Sigmoid colon (tissue), 6 donors: ENCODE measurements at regions not wholly inside any gene's neighbourhood (a gene's known extent, or its start where the extent isn't known, plus 50 kb on each side); places are given as distances from the start of the nearest gene placed in this dataset.

ENCODE experiments used
- DNase-seq: peaks from one replicate; pipeline ENCODE4 v3.0.0-alpha.2; 2019
- H3K27ac ChIP-seq, 4 donors: fragments of 200-600 bp; sonication (generic); one replicate each; pipeline ENCODE4 v1.5.1; 2016 to 2019; ENCODE audit warnings: mild to moderate bottlenecking in 1 of 4
- H3K27me3 ChIP-seq, 3 donors: fragments of 200-600 bp; sonication (generic); one replicate each; pipeline ENCODE4 v1.5.1; 2019; ENCODE audit warnings: mild to moderate bottlenecking in 1 of 3
- H3K36me3 ChIP-seq, 4 donors: fragments of 200-600 bp; sonication (generic); one replicate each; pipeline ENCODE4 v1.5.1; 2016 to 2019
- H3K4me1 ChIP-seq, 4 donors: fragments of 200-600 bp; sonication (generic); one replicate each; pipeline ENCODE4 v1.5.1; 2017 to 2019
- H3K4me3 ChIP-seq, 4 donors: fragments of 200-600 bp; sonication (generic); one replicate each; pipeline ENCODE4 v1.5.1; 2017 to 2019; ENCODE audit warnings: mild to moderate bottlenecking in 2 of 4, moderate library complexity in 1 of 4
- H3K9me3 ChIP-seq, 4 donors: fragments of 200-600 bp in 3 of 4; sonication (generic) in 3 of 4; one replicate each; pipeline versions ENCODE4 v1.5.1 to v1.6.1; 2013 to 2019
- EP300 ChIP-seq, 4 donors: sonication (generic); formaldehyde crosslinking; IDR thresholded peaks; one replicate each; pipeline ENCODE4 v1.6.1; 2017; ENCODE audit warnings: antibody characterized with exemption in 4 of 4
- POLR2A ChIP-seq, 2 donors: fragments of 450-650 bp; IDR thresholded peaks; one replicate each; pipeline ENCODE4 v1.6.1; 2016; ENCODE audit warnings: antibody characterized with exemption in 2 of 2, mild to moderate bottlenecking in 2 of 2, moderate library complexity in 2 of 2
- POLR2AphosphoS5 ChIP-seq, 4 donors: sonication (generic); formaldehyde crosslinking; IDR thresholded peaks; one replicate each; pipeline ENCODE4 v1.6.1; 2017; ENCODE audit warnings: antibody characterized with exemption in 4 of 4
- WGBS, 2 donors: extraction: QIAGEN DNeasy Blood & Tissue Kit; methylation state at CpG; one replicate each; pipeline ENCODE4 v1.1.7; 2013; 5-methylcytosine and 5-hydroxymethylcytosine counted together
- intact Hi-C: fragments of 100-400 bp; cut with DNase I; formaldehyde crosslinking; loops from one replicate; pipeline ENCODE4 v1.15.1; 2023
- TF ChIP-seq, protein P1 (sequence below), 4 experiments: fragments of 450-650 bp in 3 of 4; fragments of 200-600 bp in 1 of 4; IDR thresholded peaks; one replicate each; pipeline ENCODE4 v1.5.1; 2016 to 2019; ENCODE audit warnings: antibody characterized with exemption in 4 of 4, mild to moderate bottlenecking in 3 of 4, moderate library complexity in 2 of 4
- donor health status: healthy with polysubstance abuse.
- donor health status: healthy.

DNA sequence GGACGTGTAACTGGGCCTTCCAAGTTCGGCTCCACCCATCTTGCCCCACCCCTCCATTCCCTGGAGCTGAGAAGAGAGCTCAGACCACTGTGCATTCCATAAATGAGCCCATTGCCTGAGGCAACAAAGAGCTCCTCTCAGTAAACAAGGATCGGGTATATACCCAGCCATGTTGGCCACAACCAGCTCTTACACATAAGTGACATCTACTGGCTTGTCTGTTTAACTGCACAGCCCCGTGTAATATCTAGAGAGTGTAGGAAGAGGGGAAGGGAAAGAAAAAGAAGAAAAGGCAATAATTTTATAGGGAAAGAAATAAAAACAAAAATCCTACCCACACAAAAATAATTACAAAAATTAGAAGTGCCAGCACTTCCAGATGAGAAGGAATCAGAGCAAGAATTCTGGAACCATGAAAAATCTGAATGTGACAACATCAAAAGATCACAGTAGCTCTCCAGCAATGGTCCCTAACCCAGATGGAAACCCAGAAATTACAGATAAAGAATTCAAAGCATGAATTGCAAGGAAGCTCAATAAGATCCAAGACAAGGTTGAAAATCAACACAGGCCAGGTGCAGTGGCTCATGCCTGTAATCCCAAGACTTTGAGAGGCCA is 308.1 kb downstream of the RPAP3 start:
- H3K4me1 ChIP-seq = peaks cover 0 to 23% (median 18%) of the 10 kb centered on the region in 4 donors
- intact Hi-C loops = loop anchor here (2.0 kb wide), 1 partner anchor 365 kb away; no protein-coding TSS in a partner anchor

DNA sequence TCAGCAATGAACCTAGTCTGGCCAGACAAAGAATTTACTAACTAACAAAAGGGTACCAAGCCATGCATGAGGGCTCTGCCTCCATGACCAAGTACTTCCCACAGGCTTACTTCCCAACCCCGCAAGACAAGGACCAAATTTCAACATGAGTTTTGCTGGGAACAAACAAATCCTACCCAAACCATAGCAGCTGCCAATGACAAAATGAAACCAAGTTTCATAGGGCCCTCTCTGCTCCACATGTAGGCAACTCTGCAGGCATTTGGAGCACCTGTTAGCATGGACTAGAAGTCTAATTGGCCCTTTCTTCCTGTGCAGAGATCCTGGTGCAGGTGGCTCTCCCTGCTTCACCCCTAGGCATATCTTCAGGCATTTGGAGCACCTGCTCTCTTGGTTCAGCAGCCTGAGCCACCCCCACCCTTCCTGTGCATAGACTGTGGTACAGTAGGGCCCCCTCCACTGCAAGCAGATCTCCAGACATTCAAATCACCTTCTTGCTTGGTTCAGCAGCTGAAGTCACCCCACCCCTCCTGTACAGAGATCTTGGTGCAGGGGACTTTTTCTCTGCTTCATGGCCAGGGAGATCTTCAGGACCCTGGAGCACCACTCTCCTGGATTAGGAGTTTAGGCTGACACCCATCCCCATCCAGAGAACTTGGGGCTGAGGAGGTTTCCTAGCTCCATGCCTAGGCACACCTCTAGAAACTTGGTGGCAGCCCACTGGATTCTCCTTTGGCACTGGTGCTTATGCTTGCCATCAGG is 308.7 kb downstream of the RPAP3 start:
- no peaks in the 10 kb centered on the region for H3K27me3 ChIP-seq
- DNase-seq = no peak
- H3K4me1 ChIP-seq = peaks cover 0 to 28% (median 21%) of the 10 kb centered on the region in 4 donors
- intact Hi-C loops = no loop called here
- no peak overlapping the region for H3K4me3 ChIP-seq
- H3K9me3 ChIP-seq = no peaks in the 10 kb centered on the region
- H3K27ac ChIP-seq = no peak overlapping the region
- no peaks in the 10 kb centered on the region for H3K36me3 ChIP-seq
- WGBS, 2 donors = 91 to 92% methylated on average over 1 of the region's 1 CpG
- no peak for TF ChIP-seq EP300 (IDR thresholded peaks at IDR 0.05)

More for the DNA sequence above, 308.1 kb downstream of the RPAP3 start:
- no peaks in the 10 kb centered on the region for H3K36me3 ChIP-seq
- 53 to 54% methylated on average over 4 of the region's 4 CpGs for WGBS, 2 donors
- no peak for TF ChIP-seq POLR2AphosphoS5 (IDR thresholded peaks at IDR 0.05)
- TF ChIP-seq, protein P1, sequence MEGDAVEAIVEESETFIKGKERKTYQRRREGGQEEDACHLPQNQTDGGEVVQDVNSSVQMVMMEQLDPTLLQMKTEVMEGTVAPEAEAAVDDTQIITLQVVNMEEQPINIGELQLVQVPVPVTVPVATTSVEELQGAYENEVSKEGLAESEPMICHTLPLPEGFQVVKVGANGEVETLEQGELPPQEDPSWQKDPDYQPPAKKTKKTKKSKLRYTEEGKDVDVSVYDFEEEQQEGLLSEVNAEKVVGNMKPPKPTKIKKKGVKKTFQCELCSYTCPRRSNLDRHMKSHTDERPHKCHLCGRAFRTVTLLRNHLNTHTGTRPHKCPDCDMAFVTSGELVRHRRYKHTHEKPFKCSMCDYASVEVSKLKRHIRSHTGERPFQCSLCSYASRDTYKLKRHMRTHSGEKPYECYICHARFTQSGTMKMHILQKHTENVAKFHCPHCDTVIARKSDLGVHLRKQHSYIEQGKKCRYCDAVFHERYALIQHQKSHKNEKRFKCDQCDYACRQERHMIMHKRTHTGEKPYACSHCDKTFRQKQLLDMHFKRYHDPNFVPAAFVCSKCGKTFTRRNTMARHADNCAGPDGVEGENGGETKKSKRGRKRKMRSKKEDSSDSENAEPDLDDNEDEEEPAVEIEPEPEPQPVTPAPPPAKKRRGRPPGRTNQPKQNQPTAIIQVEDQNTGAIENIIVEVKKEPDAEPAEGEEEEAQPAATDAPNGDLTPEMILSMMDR (IDR thresholded peaks at IDR 0.05) = peak in 3 of 4 experiments; percentile 20 to 36 (median 24)
- H3K4me3 ChIP-seq = no peak overlapping the region
- no peaks in the 10 kb centered on the region for H3K9me3 ChIP-seq
- H3K27me3 ChIP-seq = no peaks in the 10 kb centered on the region
- DNase-seq = no peak
- no peak overlapping the region for H3K27ac ChIP-seq

DNA sequence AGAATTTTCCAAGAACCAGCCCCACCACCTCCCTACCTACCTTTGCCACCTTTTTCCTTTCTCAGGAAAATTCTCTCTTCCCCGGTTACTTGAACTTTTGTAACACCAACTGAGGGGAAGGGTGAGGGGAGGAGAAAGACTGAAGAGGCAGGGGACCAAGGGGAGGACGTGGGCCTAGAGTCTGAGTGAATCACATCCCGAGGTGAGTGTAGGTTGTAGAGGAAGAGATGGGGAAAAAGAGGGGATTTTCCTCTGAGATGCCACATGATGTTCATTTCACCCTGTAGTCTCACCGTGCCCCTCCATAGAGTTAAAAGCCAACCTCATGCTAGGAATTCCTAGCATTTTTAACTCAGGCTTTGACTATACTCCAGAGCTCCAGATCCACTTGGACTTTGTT is 311.8 kb downstream of the RPAP3 start:
- intact Hi-C loops = no loop called here
- no peak for TF ChIP-seq POLR2A (IDR thresholded peaks at IDR 0.05)
- no peak for TF ChIP-seq POLR2AphosphoS5 (IDR thresholded peaks at IDR 0.05)
- TF ChIP-seq EP300 (IDR thresholded peaks at IDR 0.05) = no peak
- TF ChIP-seq, protein P1 (IDR thresholded peaks at IDR 0.05) = no peak
- WGBS, 2 donors = 70 to 76% methylated on average over 4 of the region's 4 CpGs
- H3K27me3 ChIP-seq = no peaks in the 10 kb centered on the region
- H3K9me3 ChIP-seq = no peaks in the 10 kb centered on the region
- H3K4me3 ChIP-seq = no peak overlapping the region
- H3K4me1 ChIP-seq = peaks cover 0 to 23% (median 21%) of the 10 kb centered on the region in 4 donors
- H3K27ac ChIP-seq = peak overlapping the region in 3 of 4 donors; percentile 42 to 71 (median 45)
- no peaks in the 10 kb centered on the region for H3K36me3 ChIP-seq
- no peak for DNase-seq

DNA sequence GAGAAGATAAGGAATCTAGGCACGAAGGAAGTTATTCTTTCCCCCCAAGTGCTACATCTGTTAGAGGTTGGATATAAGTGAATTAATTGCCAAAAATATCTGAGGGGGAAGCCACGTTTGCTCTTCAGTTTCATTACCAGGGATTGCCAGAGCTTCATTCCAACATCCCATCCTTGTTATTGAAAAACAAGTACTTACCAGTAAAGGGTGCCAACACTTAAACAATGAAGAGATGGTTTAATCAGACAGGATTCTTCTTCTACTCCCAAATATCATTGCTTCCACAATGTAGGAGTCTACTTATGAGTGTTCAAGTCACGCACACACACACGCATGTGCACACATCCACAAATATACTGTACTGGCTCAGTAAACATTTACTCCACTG is 312.4 kb downstream of the RPAP3 start:
- H3K27ac ChIP-seq = peak overlapping the region in 3 of 4 donors; percentile 42 to 71 (median 45)
- H3K9me3 ChIP-seq = no peaks in the 10 kb centered on the region
- peak overlapping the region in 1 of 4 donors; percentile 1 for H3K4me3 ChIP-seq
- intact Hi-C loops = no loop called here
- no peaks in the 10 kb centered on the region for H3K27me3 ChIP-seq
- DNase-seq = no peak
- 44 to 54% methylated on average over 4 of the region's 4 CpGs for WGBS, 2 donors
- H3K36me3 ChIP-seq = no peaks in the 10 kb centered on the region
- TF ChIP-seq POLR2AphosphoS5 (IDR thresholded peaks at IDR 0.05) = no peak
- H3K4me1 ChIP-seq = peaks cover 0 to 23% (median 21%) of the 10 kb centered on the region in 4 donors

DNA sequence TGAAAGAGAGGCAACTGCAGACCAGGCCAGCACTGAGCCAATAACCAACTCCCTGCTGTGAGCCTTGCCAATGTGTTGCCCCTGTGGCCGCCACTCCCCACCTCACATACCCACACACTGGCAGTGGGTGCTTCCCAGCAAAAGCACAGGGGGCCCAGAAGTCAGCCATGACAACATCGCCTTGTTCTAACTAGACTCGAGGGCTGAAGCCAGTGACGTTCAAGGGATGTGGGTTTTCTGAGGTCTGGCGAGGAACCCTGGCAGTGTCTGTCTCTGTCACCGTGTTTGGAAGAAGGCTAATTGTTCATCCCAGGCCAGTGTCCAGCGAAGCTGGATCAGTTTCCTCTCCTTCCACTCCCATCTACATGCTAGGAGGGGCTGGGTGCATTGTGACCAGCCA is 311.8 kb upstream of the AMIGO2 start:
- peaks cover 0 to 23% (median 21%) of the 10 kb centered on the region in 4 donors for H3K4me1 ChIP-seq
- no peak for DNase-seq
- no peaks in the 10 kb centered on the region for H3K36me3 ChIP-seq
- H3K4me3 ChIP-seq = no peak overlapping the region
- H3K9me3 ChIP-seq = no peaks in the 10 kb centered on the region
- 77 to 84% methylated on average over 7 of the region's 7 CpGs for WGBS, 2 donors
- no peaks in the 10 kb centered on the region for H3K27me3 ChIP-seq
- TF ChIP-seq, protein P1 (IDR thresholded peaks at IDR 0.05) = no peak
- no peak for TF ChIP-seq POLR2A (IDR thresholded peaks at IDR 0.05)
- TF ChIP-seq EP300 (IDR thresholded peaks at IDR 0.05) = no peak
- no peak for TF ChIP-seq POLR2AphosphoS5 (IDR thresholded peaks at IDR 0.05)
- intact Hi-C loops = no loop called here
- H3K27ac ChIP-seq = no peak overlapping the region
